ENCODE measurements at regions not wholly inside any gene's neighbourhood (a gene's known extent, or its start where the extent isn't known, plus 50 kb on each side); places are given as distances from the start of the nearest gene placed in this dataset.

- no peak for TF ChIP-seq EZH2 (IDR thresholded peaks at IDR 0.05; ENCODE audit: low read length, missing control alignments)
- TF ChIP-seq CTCF (conservative IDR thresholded peaks at IDR 0.05 in 1 of 2, IDR thresholded peaks at IDR 0.05 in 1 of 2; ENCODE audit: low read depth in 1 of 2, low read length in 2 of 2) = no peak
- no peaks in the 10 kb centered on the region for H3K36me3 ChIP-seq (ENCODE audit: control insufficient read depth, insufficient read depth, low read length)
- no peaks in the 10 kb centered on the region for H3K9me3 ChIP-seq (ENCODE audit: control insufficient read depth, insufficient read depth, low read depth, low read length)
- no peak overlapping the region for H3K27ac ChIP-seq (ENCODE audit: insufficient read depth, low read length)
- H3K79me2 ChIP-seq (ENCODE audit: control insufficient read depth, insufficient read depth, low read length) = no peaks in the 10 kb centered on the region
- no peak overlapping the region for H3K4me3 ChIP-seq (replicated peaks in 1 of 4; ENCODE audit: control extremely low read depth in 1 of 4, insufficient read depth in 1 of 4, low read depth in 3 of 4, low read length in 4 of 4)
- H4K20me1 ChIP-seq (ENCODE audit: control insufficient read depth, extremely low read depth, insufficient read depth, low read length) = no peaks in the 10 kb centered on the region
- no peak overlapping the region for H2AFZ ChIP-seq (ENCODE audit: low read length)
- no peak for DNase-seq (ENCODE audit: low read depth in 2 of 2)
- no peak overlapping the region for H3K4me2 ChIP-seq (ENCODE audit: extremely low read depth, insufficient read depth, low read length)
- no peaks in the 10 kb centered on the region for H3K4me1 ChIP-seq (ENCODE audit: control insufficient read depth, extremely low read depth, insufficient read depth, low read length)
- no peaks in the 10 kb centered on the region for H3K27me3 ChIP-seq (ENCODE audit: control insufficient read depth, insufficient read depth, low read length)
- H3K9ac ChIP-seq (ENCODE audit: insufficient read depth, low read length) = no peak overlapping the region
These were observed 279.6 kb upstream of the CCDC196 start for GRCh38 chr14:66206554-66206953.

GRCh38 chr14:66216763-66217162, 269.4 kb upstream of the CCDC196 start:
- Histone ChIP-seq H3K4me3 (replicated peaks in 1 of 4; ENCODE audit: control extremely low read depth in 1 of 4, insufficient read depth in 1 of 4, low read depth in 3 of 4, low read length in 4 of 4) (no peak overlapping the region), H3K79me2 (ENCODE audit: control insufficient read depth, insufficient read depth, low read length) (no peaks in the 10 kb centered on the region), H3K36me3 (ENCODE audit: control insufficient read depth, insufficient read depth, low read length) (no peaks in the 10 kb centered on the region), H3K4me1 (ENCODE audit: control insufficient read depth, extremely low read depth, insufficient read depth, low read length) (no peaks in the 10 kb centered on the region), H3K27me3 (ENCODE audit: control insufficient read depth, insufficient read depth, low read length) (no peaks in the 10 kb centered on the region), H3K27ac (ENCODE audit: insufficient read depth, low read length) (no peak overlapping the region), H4K20me1 (ENCODE audit: control insufficient read depth, extremely low read depth, insufficient read depth, low read length) (no peaks in the 10 kb centered on the region), H2AFZ (ENCODE audit: low read length) (no peak overlapping the region), H3K9me3 (ENCODE audit: control insufficient read depth, insufficient read depth, low read depth, low read length) (no peaks in the 10 kb centered on the region), H3K4me2 (ENCODE audit: extremely low read depth, insufficient read depth, low read length) (no peak overlapping the region), H3K9ac (ENCODE audit: insufficient read depth, low read length) (no peak overlapping the region)
- TF ChIP-seq EZH2 (IDR thresholded peaks at IDR 0.05; ENCODE audit: low read length, missing control alignments) (no peak), CTCF (conservative IDR thresholded peaks at IDR 0.05 in 1 of 2, IDR thresholded peaks at IDR 0.05 in 1 of 2; ENCODE audit: low read depth in 1 of 2, low read length in 2 of 2) (no peak)
- DNase-seq (ENCODE audit: low read depth in 2 of 2) = no peak

- DNase-seq (ENCODE audit: low read depth in 2 of 2) = no peak
- H3K36me3 ChIP-seq (ENCODE audit: control insufficient read depth, insufficient read depth, low read length) = no peaks in the 10 kb centered on the region
- H3K27me3 ChIP-seq (ENCODE audit: control insufficient read depth, insufficient read depth, low read length) = no peaks in the 10 kb centered on the region
- no peak overlapping the region for H3K4me2 ChIP-seq (ENCODE audit: extremely low read depth, insufficient read depth, low read length)
- H3K9me3 ChIP-seq (ENCODE audit: control insufficient read depth, insufficient read depth, low read depth, low read length) = no peaks in the 10 kb centered on the region
- no peak overlapping the region for H3K27ac ChIP-seq (ENCODE audit: insufficient read depth, low read length)
- H3K79me2 ChIP-seq (ENCODE audit: control insufficient read depth, insufficient read depth, low read length) = no peaks in the 10 kb centered on the region
- no peak overlapping the region for H3K4me3 ChIP-seq (replicated peaks in 1 of 4; ENCODE audit: control extremely low read depth in 1 of 4, insufficient read depth in 1 of 4, low read depth in 3 of 4, low read length in 4 of 4)
- H3K9ac ChIP-seq (ENCODE audit: insufficient read depth, low read length) = no peak overlapping the region
- H4K20me1 ChIP-seq (ENCODE audit: control insufficient read depth, extremely low read depth, insufficient read depth, low read length) = no peaks in the 10 kb centered on the region
- TF ChIP-seq EZH2 (IDR thresholded peaks at IDR 0.05; ENCODE audit: low read length, missing control alignments) (no peak), CTCF (conservative IDR thresholded peaks at IDR 0.05 in 1 of 2, IDR thresholded peaks at IDR 0.05 in 1 of 2; ENCODE audit: low read depth in 1 of 2, low read length in 2 of 2) (no peak)
- no peaks in the 10 kb centered on the region for H3K4me1 ChIP-seq (ENCODE audit: control insufficient read depth, extremely low read depth, insufficient read depth, low read length)
- H2AFZ ChIP-seq (ENCODE audit: low read length) = no peak overlapping the region
These were observed 266.3 kb upstream of the CCDC196 start for GRCh38 chr14:66219886-66220285.

Data from fibroblast of lung (primary cell).